ENCODE measurements at regions not wholly inside any gene's neighbourhood (a gene's known extent, or its start where the extent isn't known, plus 50 kb on each side); places are given as distances from the start of the nearest gene placed in this dataset.

GRCh38 chr5:124583469-124584350 lies 162.7 kb downstream of the ZNF608 start:
- no peak for DNase-seq (ENCODE audit: low read depth in 2 of 2)

- DNase-seq (ENCODE audit: low read depth in 2 of 2), result no peak
Observed at GRCh38 chr5:124582561-124582840, 163.9 kb downstream of the ZNF608 start.

DNA sequence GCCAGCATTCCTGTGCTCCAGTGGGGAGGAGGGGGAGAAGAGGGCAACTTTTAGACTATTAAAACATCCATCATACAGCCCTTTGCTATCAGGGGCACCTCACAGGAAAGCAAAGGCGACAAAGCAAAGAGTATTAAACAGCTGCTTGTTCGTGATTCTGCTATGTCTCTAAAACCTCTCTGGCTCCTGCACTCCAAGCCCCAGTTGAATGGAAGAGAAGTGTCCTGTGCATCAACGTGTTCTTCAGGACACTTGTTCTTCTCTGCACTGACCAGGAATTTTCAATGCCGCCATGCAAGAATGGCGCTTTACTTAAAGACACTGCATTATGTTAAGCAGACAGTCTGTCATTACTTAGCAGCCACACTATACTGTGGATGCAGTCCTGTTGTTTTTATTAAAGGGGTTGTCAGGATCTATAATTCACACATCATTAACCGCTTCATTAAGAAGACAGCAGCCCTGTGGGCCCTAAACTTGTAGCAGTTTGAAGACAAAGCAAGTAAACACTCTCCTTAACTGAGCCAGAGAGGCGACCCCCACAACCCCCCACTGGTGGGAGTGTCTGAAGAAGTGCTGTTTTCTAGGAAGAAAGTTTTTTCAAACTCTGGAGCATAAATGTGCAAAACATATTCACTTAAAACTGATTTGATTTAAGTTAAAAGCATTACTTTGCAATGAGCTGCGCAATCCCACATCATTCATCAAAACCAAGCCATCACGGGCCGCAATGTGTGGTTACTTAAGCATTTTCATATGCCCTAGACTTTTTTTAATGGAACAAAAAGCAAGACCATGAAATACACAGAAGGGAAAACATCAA lies 164.5 kb downstream of the ZNF608 start:
- no peak for DNase-seq (ENCODE audit: low read depth in 2 of 2)

GRCh38 chr5:124580925-124581737 lies 165.3 kb downstream of the ZNF608 start:
- no peak for DNase-seq (ENCODE audit: low read depth in 2 of 2)

- no peak for DNase-seq (ENCODE audit: low read depth in 2 of 2)
Observed at GRCh38 chr5:124580512-124580911, 165.9 kb downstream of the ZNF608 start.

- no peak for DNase-seq (ENCODE audit: low read depth in 2 of 2)
Observed at GRCh38 chr5:124576848-124577409, 169.5 kb downstream of the ZNF608 start.

- DNase-seq (ENCODE audit: low read depth in 2 of 2), result no peak
Observed at GRCh38 chr5:124575725-124576124, 170.7 kb downstream of the ZNF608 start.

- DNase-seq (ENCODE audit: low read depth in 2 of 2), result no peak
Observed at GRCh38 chr5:124574521-124575436, 171.7 kb downstream of the ZNF608 start.

DNA sequence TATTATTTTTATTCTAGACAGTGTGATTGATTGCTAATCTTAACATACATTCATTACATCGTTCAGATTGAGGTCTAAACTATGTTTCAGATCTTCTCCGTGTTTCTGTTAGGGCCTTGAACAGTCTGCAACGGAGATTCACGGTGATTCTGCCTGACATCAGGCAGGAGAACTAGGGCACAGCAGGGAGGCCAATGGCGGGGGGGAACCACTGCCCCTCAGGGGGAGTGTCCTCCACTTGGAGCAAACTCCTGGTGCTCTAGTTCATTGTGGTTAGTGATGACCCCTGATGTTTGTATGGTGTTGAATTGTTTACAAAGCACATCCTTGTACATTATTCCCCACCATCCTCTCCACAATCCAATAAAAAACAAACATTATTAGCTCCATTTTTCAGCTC lies 173.5 kb downstream of the ZNF608 start:
- DNase-seq (ENCODE audit: low read depth in 2 of 2), result no peak

DNA sequence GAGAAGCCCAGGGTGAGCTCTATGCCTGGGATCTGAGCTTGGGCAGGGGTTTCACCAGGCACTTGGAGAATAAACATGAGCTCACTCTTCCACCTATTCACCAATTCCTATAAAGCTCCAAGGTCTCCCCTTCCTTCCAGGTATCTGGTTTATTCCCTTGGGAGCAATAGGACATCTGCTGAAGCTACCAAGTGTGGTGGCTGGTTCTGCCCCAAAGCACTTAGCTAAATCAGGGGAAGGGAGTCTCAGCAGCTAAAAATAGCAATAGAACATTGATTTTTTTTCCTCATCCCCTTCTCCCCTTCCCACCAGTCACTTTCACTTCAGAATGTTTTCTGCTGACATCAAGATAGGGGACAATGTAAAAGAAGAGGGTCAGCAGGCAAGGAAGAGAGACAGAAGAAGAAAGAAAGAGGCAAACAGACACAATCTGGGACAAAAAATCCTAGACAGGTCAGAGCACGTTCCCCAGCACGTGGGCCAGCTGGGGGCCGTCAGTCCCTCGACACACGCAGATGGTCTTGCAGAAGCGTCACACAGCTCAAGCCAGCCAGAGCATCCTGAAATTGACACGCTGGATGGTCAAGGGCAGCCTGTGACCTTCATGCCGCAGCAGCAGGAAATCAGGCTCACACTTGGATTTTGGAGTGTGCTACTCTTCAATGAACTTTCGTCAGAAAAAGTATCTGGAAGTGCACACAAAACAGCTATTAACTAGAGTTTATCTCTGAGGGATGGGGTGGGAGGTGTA lies 176.0 kb downstream of the ZNF608 start:
- no peak for DNase-seq (ENCODE audit: low read depth in 2 of 2)

- DNase-seq (ENCODE audit: low read depth in 2 of 2), result no peak
Observed at GRCh38 chr5:124566875-124567450, 179.5 kb downstream of the ZNF608 start.

GRCh38 chr5:124561451-124561850 lies 185.0 kb downstream of the ZNF608 start:
- no peak for DNase-seq (ENCODE audit: low read depth in 2 of 2)

- DNase-seq (ENCODE audit: low read depth in 2 of 2), result no peak
Observed at GRCh38 chr5:124560370-124560769, 186.1 kb downstream of the ZNF608 start.

- DNase-seq (ENCODE audit: low read depth in 2 of 2), result no peak
Observed at GRCh38 chr5:124557761-124558160, 188.7 kb downstream of the ZNF608 start.

DNA sequence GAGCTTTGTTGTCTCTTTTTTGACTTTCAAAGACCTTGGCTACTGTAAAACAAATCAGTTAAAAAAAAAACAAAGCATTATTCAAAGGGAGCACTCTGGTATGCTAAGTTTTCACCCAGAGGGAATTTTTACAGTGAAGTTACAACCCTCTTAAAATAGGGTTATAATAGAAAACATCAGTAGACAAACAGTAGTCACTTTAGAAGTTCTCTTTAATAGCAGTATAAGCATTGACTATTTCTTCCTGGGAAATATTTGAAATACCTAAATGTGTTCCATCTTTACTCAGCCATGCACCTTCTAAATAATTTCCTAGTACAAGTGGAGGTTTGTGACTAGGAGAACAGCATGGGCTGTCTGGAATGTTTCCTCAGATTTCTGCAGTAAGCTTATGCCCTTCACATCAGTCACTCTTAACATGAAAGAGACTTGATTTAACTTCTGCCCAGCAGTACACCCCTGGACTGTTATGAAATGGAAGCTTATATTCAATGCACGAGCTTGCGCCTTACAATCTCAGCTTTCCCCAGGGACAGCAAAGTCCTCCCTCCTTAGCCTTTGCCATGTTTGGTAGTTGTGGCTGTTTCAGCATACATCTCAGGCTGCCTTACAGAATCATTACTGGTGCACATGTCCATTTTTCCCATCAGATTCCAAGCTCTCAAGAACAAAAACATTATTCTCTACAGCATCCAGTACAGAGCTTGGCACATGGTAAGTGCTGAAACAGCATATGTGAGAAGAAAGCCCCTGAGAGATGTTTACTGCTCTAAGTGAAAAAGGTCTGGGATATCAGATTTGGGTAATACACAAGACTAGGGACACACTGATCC lies 191.5 kb downstream of the ZNF608 start:
- DNase-seq (ENCODE audit: low read depth in 2 of 2), result no peak

GRCh38 chr5:124553911-124554310 lies 192.5 kb downstream of the ZNF608 start:
- DNase-seq (ENCODE audit: low read depth in 2 of 2), result no peak

DNA sequence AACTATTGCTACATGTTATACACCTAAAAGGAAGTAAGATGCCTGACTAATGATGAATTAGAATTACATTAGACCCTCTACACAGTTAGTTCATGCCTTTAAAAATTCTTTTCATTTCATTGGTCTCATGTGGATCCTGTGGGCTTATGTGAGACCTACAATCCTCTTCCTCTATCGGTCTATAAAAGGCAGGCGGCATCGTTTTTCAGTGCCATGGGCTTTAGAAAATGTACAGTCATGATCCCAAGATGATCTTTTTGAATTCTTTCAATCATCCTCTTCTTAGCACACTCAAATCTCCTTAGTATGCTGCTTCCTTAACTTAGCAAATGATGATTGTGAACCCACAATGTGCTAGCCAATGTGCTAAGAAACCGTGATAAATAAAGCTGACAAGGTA lies 193.9 kb downstream of the ZNF608 start:
- DNase-seq (ENCODE audit: low read depth in 2 of 2), result no peak

DNA sequence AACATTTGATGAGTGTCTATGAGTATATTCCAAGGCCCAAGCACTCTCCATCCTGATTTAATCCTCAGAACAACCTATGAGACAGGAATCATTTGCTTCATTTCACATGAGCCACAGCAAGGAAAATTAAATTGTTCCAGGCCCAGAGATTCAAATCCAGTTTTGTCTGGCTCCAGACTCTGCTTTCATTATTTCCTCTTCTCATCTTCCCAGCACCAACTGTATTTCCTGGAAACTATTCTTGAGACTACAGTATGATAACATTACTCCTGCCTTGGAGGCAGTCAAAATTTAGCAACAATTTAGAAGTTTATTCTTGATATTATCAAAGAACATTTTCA lies 194.5 kb downstream of the ZNF608 start:
- DNase-seq (ENCODE audit: low read depth in 2 of 2), result no peak

GRCh38 chr5:124550731-124551130 lies 195.7 kb downstream of the ZNF608 start:
- DNase-seq (ENCODE audit: low read depth in 2 of 2), result no peak

All from stimulated activated CD8-positive, alpha-beta memory T cell treated with anti-CD3 and anti-CD28 coated beads, Interleukin-2, amount 100 ng/mL, for 48 hours (primary cell).